Glutamatergic neuron (in vitro differentiated cells): ENCODE measurements at regions not wholly inside any gene's neighbourhood (a gene's known extent, or its start where the extent isn't known, plus 50 kb on each side); places are given as distances from the start of the nearest gene placed in this dataset.
A peak's percentile ranks its signal among the peaks of the same experiment; 100 is the strongest.

Experiments
- DNase-seq: peaks from one replicate; pipeline ENCODE4 v3.0.0; 2022
- H3K27ac Mint-ChIP-seq: one replicate; pipeline ENCODE4 v1.8.0; 2020; ENCODE audit warnings: mild to moderate bottlenecking, mixed read lengths, inconsistent platforms; ENCODE audit not compliant: unreplicated experiment
- H3K27me3 Mint-ChIP-seq: one replicate; pipeline ENCODE4 v1.8.0; 2020; ENCODE audit warnings: mild to moderate bottlenecking, moderate library complexity, mixed read lengths, inconsistent platforms; ENCODE audit not compliant: unreplicated experiment
- H3K36me3 Mint-ChIP-seq: one replicate; pipeline ENCODE4 v1.8.0; 2020; ENCODE audit warnings: mild to moderate bottlenecking, mixed read lengths, inconsistent platforms; ENCODE audit not compliant: unreplicated experiment
- H3K4me1 Mint-ChIP-seq: one replicate; pipeline ENCODE4 v1.8.0; 2020; ENCODE audit warnings: mild to moderate bottlenecking, low read depth, mixed read lengths, inconsistent platforms; ENCODE audit not compliant: unreplicated experiment
- H3K4me3 Mint-ChIP-seq: one replicate; pipeline ENCODE4 v1.8.0; 2020; ENCODE audit warnings: mild to moderate bottlenecking, mixed read lengths, inconsistent platforms; ENCODE audit not compliant: unreplicated experiment
- H3K9me3 Mint-ChIP-seq: one replicate; pipeline ENCODE4 v1.8.0; 2020; ENCODE audit warnings: mild to moderate bottlenecking, moderate library complexity, mixed read lengths, inconsistent platforms; ENCODE audit not compliant: unreplicated experiment
- CTCF ChIP-seq: fragments of 200-600 bp; sonication (generic); IDR thresholded peaks from one replicate; pipeline ENCODE4 v1.5.0; 2021; ENCODE audit not compliant: partially characterized antibody, unreplicated experiment

- peaks cover 15% of the 10 kb centered on the region for H3K36me3 Mint-ChIP-seq
- H3K27ac Mint-ChIP-seq = no peak overlapping the region
- H3K9me3 Mint-ChIP-seq = peaks cover 17% of the 10 kb centered on the region
- peaks cover 11% of the 10 kb centered on the region for H3K4me1 Mint-ChIP-seq
- peak overlapping the region; percentile 91 for H3K4me3 Mint-ChIP-seq
- DNase-seq = peak; percentile 41
- TF ChIP-seq CTCF = no peak
- peaks cover 30% of the 10 kb centered on the region for H3K27me3 Mint-ChIP-seq
Observed at GRCh38 chr3:43997788-43998369, 243.8 kb upstream of the TOPAZ1 start.

GRCh38 chr3:43998370-43998835, 243.3 kb upstream of the TOPAZ1 start:
- Mint-ChIP-seq H3K36me3 (peaks cover 10% of the 10 kb centered on the region), H3K9me3 (peaks cover 13% of the 10 kb centered on the region), H3K27ac (no peak overlapping the region), H3K4me3 (peak overlapping the region; percentile 91), H3K27me3 (peaks cover 28% of the 10 kb centered on the region), H3K4me1 (peaks cover 11% of the 10 kb centered on the region)
- no peak for TF ChIP-seq CTCF
- DNase-seq = peak; percentile 48

GRCh38 chr3:43998836-43999727, 242.6 kb upstream of the TOPAZ1 start:
- TF ChIP-seq CTCF = no peak
- Mint-ChIP-seq H3K27ac (no peak overlapping the region), H3K9me3 (peaks cover 12% of the 10 kb centered on the region), H3K27me3 (peaks cover 25% of the 10 kb centered on the region), H3K4me3 (peak overlapping the region; percentile 91), H3K4me1 (peaks cover 11% of the 10 kb centered on the region), H3K36me3 (peaks cover 5% of the 10 kb centered on the region)
- DNase-seq = peak; percentile 81

- peaks cover 10% of the 10 kb centered on the region for H3K4me1 Mint-ChIP-seq
- no peak for TF ChIP-seq CTCF
- DNase-seq = no peak
- H3K9me3 Mint-ChIP-seq = peaks cover 8% of the 10 kb centered on the region
- H3K27me3 Mint-ChIP-seq = peaks cover 23% of the 10 kb centered on the region
- peaks cover 5% of the 10 kb centered on the region for H3K36me3 Mint-ChIP-seq
- no peak overlapping the region for H3K27ac Mint-ChIP-seq
- H3K4me3 Mint-ChIP-seq = peak overlapping the region; percentile 89
Observed at GRCh38 chr3:43999728-44000319, 241.9 kb upstream of the TOPAZ1 start.
